OCI-LY1 (cell line): ENCODE measurements at regions not wholly inside any gene's neighbourhood (a gene's known extent, or its start where the extent isn't known, plus 50 kb on each side); places are given as distances from the start of the nearest gene placed in this dataset.

Experiments
- H2AFZ ChIP-seq: fragments of 200-600 bp; sonication (generic), shearing (Covaris generic); 2 replicates; pipeline ENCODE4 v1.6.0; 2014; ENCODE audit warnings: antibody characterized with exemption, mild to moderate bottlenecking, low read length
- H3F3A ChIP-seq: fragments of 200-600 bp; sonication (generic), shearing (Covaris generic); 2 replicates; pipeline ENCODE4 v1.6.0; 2014; ENCODE audit warnings: mild to moderate bottlenecking, antibody characterized with exemption, low read length, moderate library complexity; ENCODE audit not compliant: insufficient read depth
- H3K27ac ChIP-seq: fragments of 200-600 bp; sonication (generic); 2 replicates; pipeline ENCODE4 v1.5.1; 2014; ENCODE audit warnings: low read length, mixed run types, mild to moderate bottlenecking, low read depth; ENCODE audit not compliant: poor library complexity, severe bottlenecking
- H3K27me3 ChIP-seq: fragments of 200-600 bp; sonication (generic); 2 replicates; pipeline ENCODE4 v1.6.0; 2014; ENCODE audit warnings: antibody characterized with exemption, mild to moderate bottlenecking, low read length, moderate library complexity; ENCODE audit not compliant: insufficient read depth
- H3K36me3 ChIP-seq: fragments of 200-600 bp; sonication (generic); 2 replicates; pipeline ENCODE4 v1.6.1; 2014; ENCODE audit warnings: mild to moderate bottlenecking, antibody characterized with exemption, low read length, moderate library complexity, mixed read lengths; ENCODE audit not compliant: insufficient read depth
- H3K4me1 ChIP-seq: fragments of 200-600 bp; sonication (generic); 2 replicates; pipeline ENCODE4 v1.5.1; 2014; ENCODE audit warnings: mild to moderate bottlenecking, low read length, moderate library complexity; ENCODE audit not compliant: insufficient read depth, severe bottlenecking
- H3K4me2 ChIP-seq: fragments of 200-600 bp; sonication (generic), shearing (Covaris generic); 2 replicates; pipeline ENCODE4 v1.6.1; 2014; ENCODE audit warnings: low read length
- H3K4me3 ChIP-seq: fragments of 200-600 bp; sonication (generic); 2 replicates; pipeline ENCODE4 v1.5.1; 2014; ENCODE audit warnings: low read length, low read depth, mild to moderate bottlenecking, mixed read lengths; ENCODE audit not compliant: poor library complexity, severe bottlenecking
- H3K79me2 ChIP-seq: fragments of 200-600 bp; shearing (Covaris generic); 2 replicates; pipeline ENCODE4 v1.6.1; 2016; ENCODE audit warnings: mixed run types, low read length, mixed read lengths; ENCODE audit not compliant: insufficient read depth
- H3K9ac ChIP-seq: fragments of 200-600 bp; sonication (generic), shearing (Covaris generic); 2 replicates; pipeline ENCODE4 v1.6.1; 2014; ENCODE audit warnings: mild to moderate bottlenecking, low read length, mixed read lengths
- H3K9me2 ChIP-seq: fragments of 200-600 bp; sonication (generic), shearing (Covaris generic); 2 replicates; pipeline ENCODE4 v1.6.1; 2014; ENCODE audit warnings: low read depth, mild to moderate bottlenecking, low read length, mixed read lengths
- H3K9me3 ChIP-seq: fragments of 200-600 bp; shearing (Covaris generic); 2 replicates; pipeline ENCODE4 v1.6.1; 2014; ENCODE audit warnings: low read length, mixed read lengths
- H4K20me1 ChIP-seq: fragments of 200-600 bp; sonication (generic), shearing (Covaris generic); 2 replicates; pipeline ENCODE4 v1.6.0; 2016; ENCODE audit warnings: mild to moderate bottlenecking, low read length; ENCODE audit not compliant: insufficient read depth
- CTCF ChIP-seq: fragments of 200-600 bp; sonication (generic), shearing (Covaris generic); IDR thresholded peaks from 2 replicates; pipeline ENCODE4 v1.5.1; 2017; ENCODE audit warnings: mild to moderate bottlenecking, antibody characterized with exemption, low read length, moderate library complexity, mixed read lengths
- EZH2 ChIP-seq: fragments of 200-600 bp; sonication (generic), shearing (Covaris generic); IDR thresholded peaks from 2 replicates; pipeline ENCODE4 v1.8.0; 2017; ENCODE audit warnings: borderline replicate concordance, mixed run types, mild to moderate bottlenecking, antibody characterized with exemption, low read length, moderate library complexity, mixed read lengths

- no peaks in the 10 kb centered on the region for H3K9me3 ChIP-seq
- H4K20me1 ChIP-seq, result no peaks in the 10 kb centered on the region
- H3K79me2 ChIP-seq, result no peaks in the 10 kb centered on the region
- H3K9me2 ChIP-seq, result no peaks in the 10 kb centered on the region
- no peaks in the 10 kb centered on the region for H3K36me3 ChIP-seq
- no peak overlapping the region for H3K4me2 ChIP-seq
- no peaks in the 10 kb centered on the region for H3K4me1 ChIP-seq
- H2AFZ ChIP-seq, result no peak overlapping the region
- no peaks in the 10 kb centered on the region for H3F3A ChIP-seq
- TF ChIP-seq CTCF, result no peak
- TF ChIP-seq EZH2, result no peak
- no peak overlapping the region for H3K4me3 ChIP-seq
- H3K27ac ChIP-seq, result no peak overlapping the region
- H3K9ac ChIP-seq, result no peak overlapping the region
- H3K27me3 ChIP-seq, result no peaks in the 10 kb centered on the region
Observed at GRCh38 chr2:57828221-57828620, 218.4 kb upstream of the VRK2 start.

- Histone ChIP-seq H3K79me2 (no peaks in the 10 kb centered on the region), H3K9ac (no peak overlapping the region), H3K4me1 (no peaks in the 10 kb centered on the region), H3K4me2 (no peak overlapping the region), H2AFZ (no peak overlapping the region), H3K4me3 (no peak overlapping the region), H3K36me3 (no peaks in the 10 kb centered on the region), H4K20me1 (no peaks in the 10 kb centered on the region), H3F3A (no peaks in the 10 kb centered on the region), H3K9me2 (no peaks in the 10 kb centered on the region), H3K27ac (no peak overlapping the region), H3K27me3 (no peaks in the 10 kb centered on the region), H3K9me3 (no peaks in the 10 kb centered on the region)
- TF ChIP-seq EZH2, result no peak
- TF ChIP-seq CTCF, result no peak
Observed at GRCh38 chr2:57834666-57835065, 211.9 kb upstream of the VRK2 start.

- Histone ChIP-seq H3K9ac (no peak overlapping the region), H3K9me2 (no peaks in the 10 kb centered on the region), H3K4me2 (no peak overlapping the region), H3F3A (no peaks in the 10 kb centered on the region), H2AFZ (no peak overlapping the region), H3K9me3 (no peaks in the 10 kb centered on the region), H3K36me3 (no peaks in the 10 kb centered on the region), H3K27ac (no peak overlapping the region), H3K79me2 (no peaks in the 10 kb centered on the region), H3K4me1 (no peaks in the 10 kb centered on the region), H3K4me3 (no peak overlapping the region), H3K27me3 (no peaks in the 10 kb centered on the region), H4K20me1 (no peaks in the 10 kb centered on the region)
- TF ChIP-seq CTCF (no peak), EZH2 (no peak)
Observed at GRCh38 chr2:57842531-57842930, 204.1 kb upstream of the VRK2 start.
